HG03280 (cell line): ENCODE measurements at regions not wholly inside any gene's neighbourhood (a gene's known extent, or its start where the extent isn't known, plus 50 kb on each side); places are given as distances from the start of the nearest gene placed in this dataset.
A peak's percentile ranks its signal among the peaks of the same experiment; 100 is the strongest.

Source experiments
- ATAC-seq: cut with Tn5 transposase; IDR thresholded peaks from one replicate; pipeline ENCODE4 v1.9.1; 2021; ENCODE audit warnings: mild to moderate bottlenecking, moderate library complexity; ENCODE audit not compliant: unreplicated experiment

DNA sequence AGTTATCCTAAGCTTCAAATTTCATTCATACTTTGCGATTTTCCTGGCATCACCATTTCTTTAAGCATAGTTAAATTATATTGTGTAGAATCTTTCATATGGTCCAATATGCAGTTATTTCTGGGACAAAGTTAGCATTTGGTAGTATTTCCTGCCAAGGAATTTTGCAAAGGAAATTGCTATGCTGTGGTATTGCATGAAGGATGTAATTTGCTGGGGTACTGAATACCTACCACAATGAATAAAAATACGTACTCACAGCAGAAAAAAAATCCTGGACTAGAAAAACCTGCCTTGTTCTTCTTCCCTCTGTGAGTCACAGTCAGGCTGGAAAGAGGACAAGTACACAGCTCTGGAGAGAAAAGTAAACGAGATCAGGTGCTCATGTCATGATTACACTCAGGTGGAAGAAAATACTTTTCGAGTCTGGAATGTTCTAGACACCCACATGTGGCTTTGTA, 241.2 kb downstream of the PTBP2 start:
- no peak for ATAC-seq

GRCh38 chr1:96964761-96965160, 243.2 kb downstream of the PTBP2 start:
- ATAC-seq, result no peak

GRCh38 chr1:96966536-96967138, 245.1 kb downstream of the PTBP2 start:
- peak; percentile 88 for ATAC-seq

DNA sequence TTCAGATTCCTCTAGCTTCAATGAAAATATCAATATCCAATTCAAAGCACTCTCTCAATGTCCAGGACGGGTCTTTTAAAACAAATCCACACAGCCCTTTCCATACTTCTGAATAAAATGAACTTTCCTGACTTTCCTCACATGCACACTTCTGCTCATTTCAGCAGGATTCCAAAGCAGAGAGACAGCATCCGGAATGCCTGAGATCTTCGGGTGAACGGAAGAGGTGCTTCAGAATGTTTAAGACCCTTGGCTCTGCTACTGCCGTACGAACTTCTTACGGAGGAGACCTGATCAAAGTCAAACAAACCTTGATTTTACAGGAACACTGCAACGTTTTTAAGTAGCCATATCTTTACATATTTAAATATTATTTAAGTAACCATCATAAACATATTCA, 245.7 kb downstream of the PTBP2 start:
- ATAC-seq, result no peak

- ATAC-seq, result no peak
These were observed 247.0 kb downstream of the PTBP2 start for GRCh38 chr1:96968541-96968940.

DNA sequence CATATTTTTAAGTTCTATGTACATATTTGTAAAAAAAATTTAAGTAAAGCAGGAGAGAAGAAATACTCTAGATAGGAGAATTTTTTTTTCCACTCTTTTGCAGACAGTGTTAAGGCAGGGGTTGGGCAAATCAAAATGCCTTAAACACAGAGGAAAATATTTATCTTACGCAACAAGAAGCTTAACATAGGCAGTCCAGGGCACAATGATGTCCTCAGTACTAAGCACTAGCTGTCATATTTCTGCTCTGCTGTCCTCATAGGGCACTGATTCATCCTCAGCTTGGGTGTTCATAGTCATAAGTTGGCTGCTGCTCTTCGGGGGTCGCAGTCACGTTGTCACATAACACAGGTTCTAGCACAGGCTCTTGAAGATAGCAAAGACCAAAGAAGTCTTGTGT, 247.4 kb downstream of the PTBP2 start:
- no peak for ATAC-seq

GRCh38 chr1:96969656-96970163, 248.1 kb downstream of the PTBP2 start:
- ATAC-seq, result no peak

- ATAC-seq, result no peak
These were observed 249.9 kb downstream of the PTBP2 start for GRCh38 chr1:96971439-96971838.

DNA sequence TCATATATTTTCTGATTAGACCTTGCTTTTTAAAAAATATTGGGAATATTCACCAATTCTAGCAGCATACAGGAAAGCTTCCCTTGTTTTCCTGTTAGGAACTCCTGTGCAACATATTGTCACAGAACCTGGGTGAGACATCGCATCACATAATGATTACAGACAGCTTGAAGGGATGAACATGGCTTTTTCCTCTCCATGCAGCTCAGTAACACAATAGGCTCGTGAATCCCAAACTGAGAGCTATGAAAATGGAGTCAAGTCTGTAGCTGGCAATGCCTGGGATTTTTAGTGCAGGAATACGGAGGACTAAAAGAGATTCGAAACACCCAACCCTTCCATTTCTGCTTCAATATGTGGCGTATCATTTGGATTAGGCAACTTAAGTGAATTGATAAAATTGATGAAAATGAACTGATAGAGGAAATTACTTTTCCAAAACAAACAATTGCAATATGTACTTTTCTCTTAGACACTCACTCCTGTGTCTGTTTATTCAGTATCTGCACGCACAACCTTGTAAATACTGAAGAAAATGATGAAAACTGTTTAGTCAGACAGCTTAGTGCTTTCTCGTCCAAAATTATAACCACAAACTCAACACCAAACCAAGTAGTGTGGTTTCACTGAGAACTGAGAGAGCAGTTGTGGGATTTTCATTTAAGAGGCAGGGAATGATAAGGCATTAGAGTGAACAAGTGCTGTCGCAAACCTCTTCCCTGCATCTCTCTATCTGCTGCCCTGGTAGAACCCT, 250.4 kb downstream of the PTBP2 start:
- ATAC-seq, result no peak

DNA sequence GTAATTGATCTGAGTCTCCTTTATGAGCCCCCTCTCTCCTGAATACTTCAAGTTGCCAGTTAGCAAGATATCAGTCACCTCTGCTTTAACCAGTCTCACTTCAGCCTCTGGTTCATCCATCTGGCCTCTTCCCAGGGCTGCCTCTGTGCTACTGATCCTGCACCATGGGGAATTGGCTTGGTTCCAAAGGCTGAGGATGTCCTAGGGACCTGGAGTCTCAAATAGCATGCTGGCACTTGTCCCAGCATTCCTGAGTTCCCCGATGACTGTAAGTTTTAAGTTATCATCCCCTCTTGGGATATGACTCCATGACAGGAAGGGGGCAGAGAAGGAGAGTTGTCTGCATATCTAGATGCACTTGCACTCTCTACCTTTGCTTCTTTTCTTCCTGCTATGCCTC, 252.0 kb downstream of the PTBP2 start:
- no peak for ATAC-seq

DNA sequence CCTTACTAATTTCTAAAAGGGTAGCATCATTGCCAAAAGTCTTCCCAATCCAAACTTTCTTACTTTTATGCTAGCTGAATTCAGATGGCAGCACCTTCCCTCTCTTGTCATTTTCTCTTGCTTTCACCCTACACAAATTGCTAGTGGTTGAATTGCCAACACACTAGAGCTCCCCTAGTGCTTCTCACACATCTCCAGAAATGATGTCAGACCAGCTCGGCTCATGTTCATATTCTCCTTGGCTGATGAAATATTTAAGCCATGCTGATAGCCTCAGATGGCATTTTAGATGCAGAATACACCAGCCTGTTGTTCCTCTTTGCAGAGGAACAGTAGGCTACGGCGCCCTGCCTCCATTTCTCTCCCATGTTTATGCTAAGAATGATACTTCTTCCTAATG, 256.9 kb downstream of the PTBP2 start:
- ATAC-seq, result no peak

DNA sequence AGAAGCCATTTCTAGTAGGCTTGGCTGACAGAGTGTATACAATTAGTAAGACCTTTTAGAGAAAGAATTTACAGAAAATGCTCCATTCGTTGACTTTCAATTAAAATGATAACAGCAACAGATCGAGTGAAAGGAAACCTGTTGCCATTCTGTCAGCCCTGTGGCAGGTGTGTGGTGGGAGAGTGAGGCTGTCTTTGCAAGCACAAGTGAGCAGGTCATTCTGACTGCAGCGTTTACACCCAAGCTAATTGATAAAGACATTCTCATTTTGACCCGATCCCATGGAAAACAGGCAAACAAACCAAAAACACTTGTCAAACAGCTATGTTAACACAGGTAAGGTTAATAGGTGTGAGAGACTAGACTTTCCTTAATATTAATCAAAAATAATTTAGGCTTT, 257.3 kb downstream of the PTBP2 start:
- no peak for ATAC-seq

GRCh38 chr1:96979304-96980268, 258.0 kb downstream of the PTBP2 start:
- no peak for ATAC-seq

DNA sequence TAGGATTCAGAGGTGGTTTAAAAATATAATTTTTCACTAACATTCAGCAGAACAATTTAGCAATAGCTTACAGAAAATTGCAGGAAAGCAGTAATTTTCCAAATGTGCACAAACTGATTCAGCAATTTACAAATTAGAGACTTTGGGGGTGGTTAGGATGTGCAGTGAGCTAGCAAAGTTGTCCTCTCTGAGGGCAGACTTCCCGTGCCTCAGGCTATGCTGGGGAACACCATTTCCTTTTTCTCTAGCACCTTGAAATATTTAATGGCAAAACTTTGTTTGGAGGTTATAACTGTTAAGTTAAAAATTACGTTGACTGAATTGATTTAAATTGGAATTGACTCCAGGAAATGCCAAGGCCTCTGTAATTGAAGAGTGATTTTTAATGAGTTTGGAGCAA, 258.9 kb downstream of the PTBP2 start:
- ATAC-seq, result no peak

GRCh38 chr1:96981181-96981580, 259.6 kb downstream of the PTBP2 start:
- no peak for ATAC-seq

DNA sequence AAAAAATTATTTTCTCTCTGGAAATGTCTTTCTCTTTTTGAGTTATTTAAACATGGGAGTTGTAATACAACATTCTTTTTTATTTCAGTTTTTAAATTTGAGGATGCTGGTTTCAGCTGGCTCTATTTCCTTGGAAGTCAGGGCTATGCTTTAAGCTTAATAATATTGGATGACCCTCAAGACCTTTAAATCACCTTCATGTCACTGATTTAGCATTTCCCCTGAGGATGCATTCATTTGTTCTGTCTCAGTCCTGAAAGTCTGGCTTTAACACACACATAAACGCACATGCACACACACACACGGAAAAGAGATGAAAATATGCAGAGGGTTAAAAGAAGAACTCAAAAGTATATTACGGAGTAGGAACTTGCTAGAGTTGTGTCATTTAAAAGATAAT, 260.5 kb downstream of the PTBP2 start:
- ATAC-seq, result no peak

- ATAC-seq, result no peak
These were observed 262.3 kb downstream of the PTBP2 start for GRCh38 chr1:96983866-96984265.

DNA sequence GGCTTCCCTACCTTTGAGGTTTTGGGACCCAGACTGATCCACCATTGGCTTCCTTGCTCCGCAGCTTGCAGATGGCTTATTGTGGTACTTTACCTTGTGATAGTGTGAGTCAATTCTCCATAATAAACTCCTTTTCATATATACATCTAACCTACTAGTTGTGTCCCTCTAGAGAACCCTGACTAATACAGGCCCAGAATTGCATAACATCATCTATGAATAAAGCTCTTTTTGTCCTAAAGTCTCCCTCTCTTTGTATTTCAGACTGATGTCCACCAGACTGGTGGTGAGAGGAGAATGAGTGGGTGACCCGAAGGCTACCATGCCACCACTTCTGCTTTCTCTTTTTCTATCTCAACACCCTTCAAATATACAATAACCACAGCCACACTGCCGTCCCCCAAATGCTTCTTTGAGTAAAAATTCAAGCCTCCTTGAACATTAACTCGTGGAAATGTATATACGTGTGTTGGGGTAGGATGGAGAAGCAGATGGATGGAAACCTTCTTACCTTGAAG, 265.7 kb downstream of the PTBP2 start:
- no peak for ATAC-seq

GRCh38 chr1:96989302-96989701, 267.7 kb downstream of the PTBP2 start:
- no peak for ATAC-seq

DNA sequence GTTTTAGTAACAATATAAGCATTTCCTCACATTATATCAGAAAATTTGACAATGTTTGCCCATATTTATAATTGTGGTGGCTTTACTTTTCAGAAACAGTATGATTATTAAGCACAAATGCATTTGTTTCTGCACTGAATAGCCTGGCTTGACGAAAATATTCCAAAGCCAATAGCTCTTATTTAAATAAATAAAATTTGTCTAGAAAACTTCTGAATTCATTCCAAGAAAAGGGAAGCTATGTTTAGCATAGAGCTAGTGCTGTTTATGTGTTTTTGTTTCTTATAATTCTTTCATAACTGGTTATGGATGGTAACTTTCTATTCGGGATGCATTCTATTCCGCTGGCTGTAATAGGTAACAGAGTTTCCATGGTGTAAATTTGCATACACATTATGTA, 268.6 kb downstream of the PTBP2 start:
- no peak for ATAC-seq

GRCh38 chr1:96991261-96991660, 269.7 kb downstream of the PTBP2 start:
- no peak for ATAC-seq
